ENCODE measurements at regions not wholly inside any gene's neighbourhood (a gene's known extent, or its start where the extent isn't known, plus 50 kb on each side); places are given as distances from the start of the nearest gene placed in this dataset.

DNA sequence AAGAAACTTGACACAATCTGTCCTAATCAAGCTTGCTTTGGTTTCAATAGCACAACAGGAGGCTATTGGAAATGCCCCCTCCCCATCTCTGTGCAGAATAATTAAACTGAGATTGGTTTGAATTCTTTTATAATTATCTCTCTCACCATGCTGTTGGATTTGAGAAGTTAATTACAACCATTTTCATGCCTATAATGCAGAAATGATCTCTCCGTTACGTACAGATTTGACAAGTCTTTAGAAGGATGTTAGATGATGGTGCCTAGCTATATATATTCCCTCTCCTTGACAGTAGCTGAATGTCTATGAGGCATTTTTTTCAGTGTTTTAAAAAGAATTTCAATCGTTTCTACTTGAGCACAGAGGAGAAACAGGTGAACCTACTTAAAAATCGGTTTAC is 488.4 kb upstream of the TECRL start:
- TF ChIP-seq, protein P1, sequence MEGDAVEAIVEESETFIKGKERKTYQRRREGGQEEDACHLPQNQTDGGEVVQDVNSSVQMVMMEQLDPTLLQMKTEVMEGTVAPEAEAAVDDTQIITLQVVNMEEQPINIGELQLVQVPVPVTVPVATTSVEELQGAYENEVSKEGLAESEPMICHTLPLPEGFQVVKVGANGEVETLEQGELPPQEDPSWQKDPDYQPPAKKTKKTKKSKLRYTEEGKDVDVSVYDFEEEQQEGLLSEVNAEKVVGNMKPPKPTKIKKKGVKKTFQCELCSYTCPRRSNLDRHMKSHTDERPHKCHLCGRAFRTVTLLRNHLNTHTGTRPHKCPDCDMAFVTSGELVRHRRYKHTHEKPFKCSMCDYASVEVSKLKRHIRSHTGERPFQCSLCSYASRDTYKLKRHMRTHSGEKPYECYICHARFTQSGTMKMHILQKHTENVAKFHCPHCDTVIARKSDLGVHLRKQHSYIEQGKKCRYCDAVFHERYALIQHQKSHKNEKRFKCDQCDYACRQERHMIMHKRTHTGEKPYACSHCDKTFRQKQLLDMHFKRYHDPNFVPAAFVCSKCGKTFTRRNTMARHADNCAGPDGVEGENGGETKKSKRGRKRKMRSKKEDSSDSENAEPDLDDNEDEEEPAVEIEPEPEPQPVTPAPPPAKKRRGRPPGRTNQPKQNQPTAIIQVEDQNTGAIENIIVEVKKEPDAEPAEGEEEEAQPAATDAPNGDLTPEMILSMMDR (IDR thresholded peaks at IDR 0.05; ENCODE audit: insufficient read depth, low read length) = no peak
- TF ChIP-seq SPI1 (IDR thresholded peaks at IDR 0.05; ENCODE audit: borderline replicate concordance, low read depth) = no peak
- no peak for TF ChIP-seq POLR2AphosphoS5 (IDR thresholded peaks at IDR 0.05; ENCODE audit: low read depth)
- TF ChIP-seq, protein P2, sequence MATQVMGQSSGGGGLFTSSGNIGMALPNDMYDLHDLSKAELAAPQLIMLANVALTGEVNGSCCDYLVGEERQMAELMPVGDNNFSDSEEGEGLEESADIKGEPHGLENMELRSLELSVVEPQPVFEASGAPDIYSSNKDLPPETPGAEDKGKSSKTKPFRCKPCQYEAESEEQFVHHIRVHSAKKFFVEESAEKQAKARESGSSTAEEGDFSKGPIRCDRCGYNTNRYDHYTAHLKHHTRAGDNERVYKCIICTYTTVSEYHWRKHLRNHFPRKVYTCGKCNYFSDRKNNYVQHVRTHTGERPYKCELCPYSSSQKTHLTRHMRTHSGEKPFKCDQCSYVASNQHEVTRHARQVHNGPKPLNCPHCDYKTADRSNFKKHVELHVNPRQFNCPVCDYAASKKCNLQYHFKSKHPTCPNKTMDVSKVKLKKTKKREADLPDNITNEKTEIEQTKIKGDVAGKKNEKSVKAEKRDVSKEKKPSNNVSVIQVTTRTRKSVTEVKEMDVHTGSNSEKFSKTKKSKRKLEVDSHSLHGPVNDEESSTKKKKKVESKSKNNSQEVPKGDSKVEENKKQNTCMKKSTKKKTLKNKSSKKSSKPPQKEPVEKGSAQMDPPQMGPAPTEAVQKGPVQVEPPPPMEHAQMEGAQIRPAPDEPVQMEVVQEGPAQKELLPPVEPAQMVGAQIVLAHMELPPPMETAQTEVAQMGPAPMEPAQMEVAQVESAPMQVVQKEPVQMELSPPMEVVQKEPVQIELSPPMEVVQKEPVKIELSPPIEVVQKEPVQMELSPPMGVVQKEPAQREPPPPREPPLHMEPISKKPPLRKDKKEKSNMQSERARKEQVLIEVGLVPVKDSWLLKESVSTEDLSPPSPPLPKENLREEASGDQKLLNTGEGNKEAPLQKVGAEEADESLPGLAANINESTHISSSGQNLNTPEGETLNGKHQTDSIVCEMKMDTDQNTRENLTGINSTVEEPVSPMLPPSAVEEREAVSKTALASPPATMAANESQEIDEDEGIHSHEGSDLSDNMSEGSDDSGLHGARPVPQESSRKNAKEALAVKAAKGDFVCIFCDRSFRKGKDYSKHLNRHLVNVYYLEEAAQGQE (IDR thresholded peaks at IDR 0.05; ENCODE audit: insufficient replicate concordance, low read depth) = no peak
- no peak for TF ChIP-seq GABPA (IDR thresholded peaks at IDR 0.05; ENCODE audit: low read depth)
